Calu3 (cell line): ENCODE measurements at regions not wholly inside any gene's neighbourhood (a gene's known extent, or its start where the extent isn't known, plus 50 kb on each side); places are given as distances from the start of the nearest gene placed in this dataset.

Source experiments
- BruUV-seq: library from RNA; stranded (reverse); fragments of 400-500 nt; replicated peaks from 2 replicates; lab custom pipeline; 2021; lab: Mats Ljungman, UMichigan
- CTCF ChIA-PET: fragments of 300-600 bp; sonication (Branson Sonifier 250); formaldehyde crosslinking; loops from one replicate; lab custom pipeline; 2022; ENCODE audit warnings: antibody characterized with exemption; lab: Charles Lee
- DNase-seq: peaks from one replicate; pipeline ENCODE4 v3.0.0; 2022
- H3K27ac Mint-ChIP-seq: one replicate; pipeline ENCODE4 v1.8.0; 2022; ENCODE audit warnings: mixed read lengths; ENCODE audit not compliant: unreplicated experiment
- H3K27me3 Mint-ChIP-seq: one replicate; pipeline ENCODE4 v1.8.0; 2022; ENCODE audit warnings: mixed read lengths; ENCODE audit not compliant: unreplicated experiment
- H3K36me3 Mint-ChIP-seq: one replicate; pipeline ENCODE4 v1.8.0; 2022; ENCODE audit warnings: mild to moderate bottlenecking, moderate library complexity, mixed read lengths; ENCODE audit not compliant: insufficient read depth, unreplicated experiment
- H3K4me1 Mint-ChIP-seq: one replicate; pipeline ENCODE4 v1.8.0; 2022; ENCODE audit warnings: mild to moderate bottlenecking, low read depth, mixed read lengths; ENCODE audit not compliant: unreplicated experiment
- H3K4me3 Mint-ChIP-seq: one replicate; pipeline ENCODE4 v1.8.0; 2022; ENCODE audit warnings: mild to moderate bottlenecking, low read depth, moderate library complexity, mixed read lengths; ENCODE audit not compliant: unreplicated experiment
- H3K9me3 Mint-ChIP-seq: one replicate; pipeline ENCODE4 v1.8.0; 2022; ENCODE audit warnings: low read depth, mixed read lengths; ENCODE audit not compliant: unreplicated experiment
- CTCF ChIP-seq: fragments of 200-600 bp; IDR thresholded peaks from one replicate; pipeline ENCODE4 v1.8.0; 2022; ENCODE audit warnings: antibody characterized with exemption; ENCODE audit not compliant: unreplicated experiment
- intact Hi-C: fragments of 100-400 bp; cut with micrococcal nuclease; formaldehyde crosslinking; loops from one replicate; pipeline ENCODE4 v1.10.0; 2022; ENCODE audit not compliant: unreplicated experiment

GRCh38 chr20:59378966-59379365 is 78.6 kb downstream of the EDN3 start:
- Mint-ChIP-seq H3K36me3 (no peaks in the 10 kb centered on the region), H3K9me3 (no peaks in the 10 kb centered on the region), H3K4me3 (no peak overlapping the region), H3K27me3 (peaks cover 92% of the 10 kb centered on the region), H3K27ac (no peak overlapping the region), H3K4me1 (no peaks in the 10 kb centered on the region)
- CTCF ChIA-PET: no interaction called here
- intact Hi-C loops: no loop called here
- no peak for TF ChIP-seq CTCF
- DNase-seq: no peak
- no TSS peak for BruUV-seq

DNA sequence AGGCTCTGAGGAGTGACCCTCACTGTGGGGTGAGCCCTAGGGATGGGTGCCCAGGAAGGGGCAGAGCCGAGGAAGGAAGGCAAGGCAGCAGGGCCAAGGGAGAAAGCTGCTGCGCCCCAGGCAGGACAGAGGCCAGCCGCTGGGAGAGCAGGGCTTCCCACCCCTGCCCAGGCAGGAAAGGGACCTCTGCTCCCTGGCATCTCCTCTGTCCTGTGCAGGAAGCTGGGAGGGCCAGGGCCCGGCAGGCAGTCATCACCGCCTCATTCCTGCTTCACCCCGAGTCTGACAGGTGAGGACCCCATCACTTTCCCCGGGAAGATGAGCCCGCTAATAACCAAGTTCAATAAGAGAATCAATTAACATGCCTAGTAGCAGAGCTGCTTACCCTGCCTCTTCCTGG is 81.3 kb downstream of the EDN3 start:
- intact Hi-C loops: no loop called here
- no TSS peak for BruUV-seq
- DNase-seq: no peak
- no peak for TF ChIP-seq CTCF
- Mint-ChIP-seq H3K36me3 (no peaks in the 10 kb centered on the region), H3K27ac (no peak overlapping the region), H3K27me3 (peaks cover 85% of the 10 kb centered on the region), H3K4me1 (no peaks in the 10 kb centered on the region), H3K4me3 (no peak overlapping the region), H3K9me3 (no peaks in the 10 kb centered on the region)
- CTCF ChIA-PET: interaction anchor here (0.6 kb wide), 1 partner anchor 181 kb away, joined by 3 read pairs; no protein-coding TSS in a partner anchor

GRCh38 chr20:59382157-59382725 is 81.8 kb downstream of the EDN3 start:
- Mint-ChIP-seq H3K4me1 (no peaks in the 10 kb centered on the region), H3K9me3 (no peaks in the 10 kb centered on the region), H3K27me3 (peaks cover 85% of the 10 kb centered on the region), H3K36me3 (no peaks in the 10 kb centered on the region), H3K27ac (no peak overlapping the region), H3K4me3 (no peak overlapping the region)
- DNase-seq: no peak
- no peak for TF ChIP-seq CTCF
- BruUV-seq: no TSS peak
- intact Hi-C loops: no loop called here
- CTCF ChIA-PET: interaction anchor here (0.6 kb wide), 1 partner anchor 182 kb away, joined by 3 read pairs; no protein-coding TSS in a partner anchor

- Mint-ChIP-seq H3K36me3 (no peaks in the 10 kb centered on the region), H3K27ac (no peak overlapping the region), H3K4me1 (no peaks in the 10 kb centered on the region), H3K4me3 (no peak overlapping the region), H3K27me3 (peaks cover 85% of the 10 kb centered on the region), H3K9me3 (no peaks in the 10 kb centered on the region)
- intact Hi-C loops: no loop called here
- CTCF ChIA-PET: no interaction called here
- no peak for DNase-seq
- TF ChIP-seq CTCF: no peak
- no TSS peak for BruUV-seq
Measured at GRCh38 chr20:59382907-59383306, 82.5 kb downstream of the EDN3 start.
